HL-60 (cell line): ENCODE measurements at regions not wholly inside any gene's neighbourhood (a gene's known extent, or its start where the extent isn't known, plus 50 kb on each side); places are given as distances from the start of the nearest gene placed in this dataset.

Experiments
- CTCF ChIP-seq: IDR thresholded peaks from one replicate; pipeline ENCODE4 v1.5.1; 2011; ENCODE audit warnings: low read length, control low read depth, inconsistent platforms; ENCODE audit not compliant: insufficient read depth
- GABPA ChIP-seq: IDR thresholded peaks from 2 replicates; pipeline ENCODE4 v1.6.1; 2012; ENCODE audit warnings: low read depth
- POLR2AphosphoS5 ChIP-seq: IDR thresholded peaks from 2 replicates; pipeline ENCODE4 v1.6.1; 2012; ENCODE audit warnings: low read depth
- REST ChIP-seq: IDR thresholded peaks from 2 replicates; pipeline ENCODE4 v1.6.1; 2012; ENCODE audit warnings: low read depth; ENCODE audit not compliant: insufficient replicate concordance

GRCh38 chrX:55907968-55908607, 190.5 kb downstream of the RRAGB start:
- no peak for TF ChIP-seq CTCF
- TF ChIP-seq POLR2AphosphoS5: no peak
- TF ChIP-seq GABPA: no peak
- TF ChIP-seq REST: no peak
